Stomach (tissue), 8 donors: ENCODE measurements at regions not wholly inside any gene's neighbourhood (a gene's known extent, or its start where the extent isn't known, plus 50 kb on each side); places are given as distances from the start of the nearest gene placed in this dataset.

ENCODE experiments used
- DNase-seq, 2 donors: peaks; one replicate each; pipeline versions ENCODE4 v3.0.0 to v3.0.0-alpha.2; 2013 to 2019
- H3K27ac ChIP-seq, 5 donors: fragments of 200-600 bp in 4 of 5; sonication (generic) in 4 of 5; one replicate each; pipeline ENCODE4 v1.5.1; 2013 to 2019; ENCODE audit warnings: mild to moderate bottlenecking in 1 of 5, moderate library complexity in 1 of 5
- H3K27me3 ChIP-seq, 3 donors: fragments of 200-600 bp; sonication (generic); one replicate each; pipeline ENCODE4 v1.5.1; 2017 to 2019; ENCODE audit warnings: mixed run types in 1 of 3
- H3K36me3 ChIP-seq, 4 donors: fragments of 200-600 bp; sonication (generic); 1 replicate in 3 of 4; 2 replicates in 1 of 4; pipeline ENCODE4 v1.5.1; 2016 to 2019
- H3K4me1 ChIP-seq, 4 donors: fragments of 200-600 bp; sonication (generic); one replicate each; pipeline ENCODE4 v1.5.1; 2016 to 2019
- H3K4me3 ChIP-seq, 4 donors: fragments of 200-600 bp; sonication (generic) in 3 of 4; one replicate each; pipeline ENCODE4 v1.5.1; 2016 to 2019; ENCODE audit warnings: mild to moderate bottlenecking in 1 of 4
- H3K9me3 ChIP-seq, 4 donors: fragments of 200-600 bp; sonication (generic); one replicate each; pipeline ENCODE4 v1.5.1; 2016 to 2019
- CTCF ChIP-seq, 7 experiments: fragments of 450-650 bp in 4 of 7; fragments of 200-600 bp in 3 of 7; sonication (generic) in 3 of 7; IDR thresholded peaks; one replicate each; pipeline ENCODE4 v1.5.1; 2016 to 2019; ENCODE audit warnings: antibody characterized with exemption in 7 of 7, control low read depth in 2 of 7, mild to moderate bottlenecking in 1 of 7
- EP300 ChIP-seq: sonication (generic); formaldehyde crosslinking; IDR thresholded peaks from one replicate; pipeline ENCODE4 v1.6.1; 2017; ENCODE audit warnings: antibody characterized with exemption
- POLR2A ChIP-seq, 4 donors: fragments of 450-650 bp; IDR thresholded peaks; one replicate each; pipeline ENCODE4 v1.6.1; 2016; ENCODE audit warnings: antibody characterized with exemption in 4 of 4, control low read depth in 2 of 4, mild to moderate bottlenecking in 1 of 4, moderate library complexity in 1 of 4
- POLR2AphosphoS5 ChIP-seq, 3 donors: sonication (generic); formaldehyde crosslinking; IDR thresholded peaks; one replicate each; pipeline ENCODE4 v1.6.1; 2016; ENCODE audit warnings: antibody characterized with exemption in 3 of 3
- WGBS, 5 donors: extraction: QIAGEN DNeasy Blood & Tissue Kit in 3 of 5; methylation state at CpG; one replicate each; pipeline versions ENCODE4 v1.1.5 to v1.1.7; 2013 to 2018; 5-methylcytosine and 5-hydroxymethylcytosine counted together
- intact Hi-C: fragments of 100-400 bp; cut with DNase I; formaldehyde crosslinking; loops from one replicate; pipeline ENCODE4 v1.15.1; 2023; ENCODE audit warnings: low total_unique reads
- donor health status: healthy with polysubstance abuse.
- donor health status: Bipolar disorder and iron deficiency.
- donor health status: healthy.

GRCh38 chr4:123077330-123077729 lies 154.9 kb upstream of the NUDT6 start:
- intact Hi-C loops, result no loop called here
- Histone ChIP-seq H3K9me3 (no peaks in the 10 kb centered on the region), H3K27me3 (no peaks in the 10 kb centered on the region), H3K36me3 (peaks cover 0 to 4% (median 0%) of the 10 kb centered on the region in 4 donors), H3K4me1 (no peaks in the 10 kb centered on the region), H3K4me3 (no peak overlapping the region), H3K27ac (no peak overlapping the region)
- no peak for TF ChIP-seq EP300
- WGBS, 5 donors, result 82 to 99% (median 95%) methylated on average over 2 of the region's 2 CpGs
- DNase-seq, result no peak

GRCh38 chr4:123081971-123082370 lies 159.6 kb upstream of the NUDT6 start:
- no peaks in the 10 kb centered on the region for H3K27me3 ChIP-seq
- H3K27ac ChIP-seq, result no peak overlapping the region
- 83 to 87% (median 85%) methylated on average over 3 of the region's 3 CpGs for WGBS, 5 donors
- intact Hi-C loops, result no loop called here
- TF ChIP-seq CTCF (IDR thresholded peaks at IDR 0.05) (no peak), POLR2A (IDR thresholded peaks at IDR 0.05) (no peak), POLR2AphosphoS5 (IDR thresholded peaks at IDR 0.05) (no peak), EP300 (no peak)
- H3K4me3 ChIP-seq, result no peak overlapping the region
- no peaks in the 10 kb centered on the region for H3K9me3 ChIP-seq
- no peaks in the 10 kb centered on the region for H3K4me1 ChIP-seq
- H3K36me3 ChIP-seq, result peaks cover 0 to 4% (median 0%) of the 10 kb centered on the region in 4 donors
- DNase-seq, result no peak

GRCh38 chr4:123083646-123084045 lies 161.2 kb upstream of the NUDT6 start:
- 31 to 52% (median 45%) methylated on average over 3 of the region's 3 CpGs for WGBS, 5 donors
- Histone ChIP-seq H3K9me3 (no peaks in the 10 kb centered on the region), H3K4me3 (no peak overlapping the region), H3K27me3 (no peaks in the 10 kb centered on the region), H3K27ac (no peak overlapping the region), H3K4me1 (no peaks in the 10 kb centered on the region), H3K36me3 (no peaks in the 10 kb centered on the region)
- no peak for DNase-seq
- intact Hi-C loops, result no loop called here
- TF ChIP-seq EP300, result no peak
- TF ChIP-seq CTCF (IDR thresholded peaks at IDR 0.05), result no peak
- TF ChIP-seq POLR2A (IDR thresholded peaks at IDR 0.05), result no peak
- TF ChIP-seq POLR2AphosphoS5 (IDR thresholded peaks at IDR 0.05), result no peak

GRCh38 chr4:123088501-123088900 lies 166.1 kb upstream of the NUDT6 start:
- Histone ChIP-seq H3K4me3 (no peak overlapping the region), H3K36me3 (peaks cover 0 to 12% (median 11%) of the 10 kb centered on the region in 4 donors), H3K9me3 (peaks cover 0 to 5% (median 0%) of the 10 kb centered on the region in 4 donors), H3K4me1 (no peaks in the 10 kb centered on the region), H3K27ac (no peak overlapping the region), H3K27me3 (no peaks in the 10 kb centered on the region)
- WGBS, 5 donors, result 74 to 81% (median 76%) methylated on average over 4 of the region's 4 CpGs
- no peak for DNase-seq
- TF ChIP-seq POLR2AphosphoS5 (IDR thresholded peaks at IDR 0.05), result no peak
- no peak for TF ChIP-seq CTCF (IDR thresholded peaks at IDR 0.05)
- TF ChIP-seq EP300, result no peak
- intact Hi-C loops, result no loop called here

GRCh38 chr4:123090886-123091285 lies 168.5 kb upstream of the NUDT6 start:
- H3K4me3 ChIP-seq, result no peak overlapping the region
- intact Hi-C loops, result no loop called here
- peaks cover 0 to 5% (median 0%) of the 10 kb centered on the region in 4 donors for H3K9me3 ChIP-seq
- DNase-seq, result no peak
- H3K27me3 ChIP-seq, result no peaks in the 10 kb centered on the region
- H3K27ac ChIP-seq, result no peak overlapping the region
- WGBS, 5 donors, result 78 to 90% (median 82%) methylated on average over 2 of the region's 2 CpGs
- TF ChIP-seq EP300 (no peak), POLR2A (IDR thresholded peaks at IDR 0.05) (no peak), POLR2AphosphoS5 (IDR thresholded peaks at IDR 0.05) (no peak), CTCF (IDR thresholded peaks at IDR 0.05) (no peak)
- H3K36me3 ChIP-seq, result peaks cover 0 to 12% (median 11%) of the 10 kb centered on the region in 4 donors
- no peaks in the 10 kb centered on the region for H3K4me1 ChIP-seq
